ENCODE measurements at regions not wholly inside any gene's neighbourhood (a gene's known extent, or its start where the extent isn't known, plus 50 kb on each side); places are given as distances from the start of the nearest gene placed in this dataset.

GRCh38 chr2:9739531-9739964 lies 103.7 kb upstream of the TAF1B start:
- intact Hi-C loops (cut with DNase I): no loop called here
- ATAC-seq: peak; percentile 86 to 94

GRCh38 chr2:9740382-9741073 lies 102.7 kb upstream of the TAF1B start:
- no peak for ATAC-seq
- Histone ChIP-seq H3K27ac (ENCODE audit: low read length) (no peak overlapping the region), H3K4me3 (ENCODE audit: low read length) (no peak overlapping the region), H3K9me3 (ENCODE audit: control insufficient read depth, low read length) (no peaks in the 10 kb centered on the region), H3K27me3 (ENCODE audit: control insufficient read depth, insufficient read depth) (no peaks in the 10 kb centered on the region), H3K4me1 (ENCODE audit: control insufficient read depth, insufficient read depth, low read length) (peaks cover 5% of the 10 kb centered on the region)
- no peak for DNase-seq
- intact Hi-C loops (cut with DNase I): no loop called here
- WGBS: 75% methylated on average over 6 of the region's 6 CpGs

More at GRCh38 chr2:9739531-9739964, 103.7 kb upstream of the TAF1B start:
- Histone ChIP-seq H3K4me3 (ENCODE audit: low read length) (peak overlapping the region; percentile 7), H3K27me3 (ENCODE audit: control insufficient read depth, insufficient read depth) (no peaks in the 10 kb centered on the region), H3K4me1 (ENCODE audit: control insufficient read depth, insufficient read depth, low read length) (peaks cover 5% of the 10 kb centered on the region), H3K9me3 (ENCODE audit: control insufficient read depth, low read length) (no peaks in the 10 kb centered on the region), H3K27ac (ENCODE audit: low read length) (peak overlapping the region; percentile 79)
- peak; percentile 89 to 95 (median 93) for DNase-seq
- WGBS: 36% methylated on average over 23 of the region's 23 CpGs

GRCh38 chr2:9741110-9741509 lies 102.2 kb upstream of the TAF1B start:
- intact Hi-C loops (cut with DNase I): no loop called here
- DNase-seq (no peak), ATAC-seq (no peak)
- Histone ChIP-seq H3K9me3 (ENCODE audit: control insufficient read depth, low read length) (no peaks in the 10 kb centered on the region), H3K27me3 (ENCODE audit: control insufficient read depth, insufficient read depth) (no peaks in the 10 kb centered on the region), H3K27ac (ENCODE audit: low read length) (no peak overlapping the region), H3K4me1 (ENCODE audit: control insufficient read depth, insufficient read depth, low read length) (peaks cover 5% of the 10 kb centered on the region), H3K4me3 (ENCODE audit: low read length) (no peak overlapping the region)
- 83% methylated on average over 6 of the region's 6 CpGs for WGBS

- no peak overlapping the region for H3K27ac ChIP-seq (ENCODE audit: low read length)
- H3K4me3 ChIP-seq (ENCODE audit: low read length): no peak overlapping the region
- peaks cover 5% of the 10 kb centered on the region for H3K4me1 ChIP-seq (ENCODE audit: control insufficient read depth, insufficient read depth, low read length)
- intact Hi-C loops (cut with DNase I): no loop called here
- no peaks in the 10 kb centered on the region for H3K9me3 ChIP-seq (ENCODE audit: control insufficient read depth, low read length)
- WGBS: 71% methylated on average over 5 of the region's 5 CpGs
- ATAC-seq: no peak
- H3K27me3 ChIP-seq (ENCODE audit: control insufficient read depth, insufficient read depth): no peaks in the 10 kb centered on the region
- no peak for DNase-seq
These were observed 100.7 kb upstream of the TAF1B start for GRCh38 chr2:9742601-9743000.

- intact Hi-C loops (cut with DNase I): no loop called here
- no peaks in the 10 kb centered on the region for H3K27me3 ChIP-seq (ENCODE audit: control insufficient read depth, insufficient read depth)
- no peak overlapping the region for H3K27ac ChIP-seq (ENCODE audit: low read length)
- DNase-seq (no peak), ATAC-seq (no peak)
- H3K9me3 ChIP-seq (ENCODE audit: control insufficient read depth, low read length): no peaks in the 10 kb centered on the region
- WGBS: 64% methylated on average over 12 of the region's 12 CpGs
- H3K4me3 ChIP-seq (ENCODE audit: low read length): no peak overlapping the region
- no peaks in the 10 kb centered on the region for H3K4me1 ChIP-seq (ENCODE audit: control insufficient read depth, insufficient read depth, low read length)
These were observed 98.8 kb upstream of the TAF1B start for GRCh38 chr2:9744256-9745004.

GRCh38 chr2:9745153-9745899 lies 97.9 kb upstream of the TAF1B start:
- 46% methylated on average over 3 of the region's 3 CpGs for WGBS
- DNase-seq (no peak), ATAC-seq (no peak)
- no peak overlapping the region for H3K27ac ChIP-seq (ENCODE audit: low read length)
- no peaks in the 10 kb centered on the region for H3K9me3 ChIP-seq (ENCODE audit: control insufficient read depth, low read length)
- no peaks in the 10 kb centered on the region for H3K4me1 ChIP-seq (ENCODE audit: control insufficient read depth, insufficient read depth, low read length)
- intact Hi-C loops (cut with DNase I): no loop called here
- no peaks in the 10 kb centered on the region for H3K27me3 ChIP-seq (ENCODE audit: control insufficient read depth, insufficient read depth)
- no peak overlapping the region for H3K4me3 ChIP-seq (ENCODE audit: low read length)

- no peak overlapping the region for H3K27ac ChIP-seq (ENCODE audit: low read length)
- 92% methylated on average over 4 of the region's 4 CpGs for WGBS
- H3K4me3 ChIP-seq (ENCODE audit: low read length): no peak overlapping the region
These were observed 95.9 kb upstream of the TAF1B start for GRCh38 chr2:9747396-9747795.

GRCh38 chr2:9748577-9748976 lies 94.7 kb upstream of the TAF1B start:
- no peak overlapping the region for H3K27ac ChIP-seq (ENCODE audit: low read length)
- WGBS: 82% methylated on average over 6 of the region's 6 CpGs

More at GRCh38 chr2:9747396-9747795, 95.9 kb upstream of the TAF1B start:
- DNase-seq (no peak), ATAC-seq (no peak)
- H3K27me3 ChIP-seq (ENCODE audit: control insufficient read depth, insufficient read depth): no peaks in the 10 kb centered on the region
- intact Hi-C loops (cut with DNase I): no loop called here
- no peaks in the 10 kb centered on the region for H3K9me3 ChIP-seq (ENCODE audit: control insufficient read depth, low read length)
- no peaks in the 10 kb centered on the region for H3K4me1 ChIP-seq (ENCODE audit: control insufficient read depth, insufficient read depth, low read length)

GRCh38 chr2:9749546-9750223 lies 93.6 kb upstream of the TAF1B start:
- no peak overlapping the region for H3K27ac ChIP-seq (ENCODE audit: low read length)
- intact Hi-C loops (cut with DNase I): no loop called here
- WGBS: 86% methylated on average over 9 of the region's 9 CpGs

More at GRCh38 chr2:9748577-9748976, 94.7 kb upstream of the TAF1B start:
- intact Hi-C loops (cut with DNase I): no loop called here
- Histone ChIP-seq H3K4me1 (ENCODE audit: control insufficient read depth, insufficient read depth, low read length) (no peaks in the 10 kb centered on the region), H3K9me3 (ENCODE audit: control insufficient read depth, low read length) (no peaks in the 10 kb centered on the region), H3K27me3 (ENCODE audit: control insufficient read depth, insufficient read depth) (no peaks in the 10 kb centered on the region), H3K4me3 (ENCODE audit: low read length) (no peak overlapping the region)
- ATAC-seq (no peak), DNase-seq (no peak)

GRCh38 chr2:9750224-9751215 lies 92.8 kb upstream of the TAF1B start:
- Histone ChIP-seq H3K27me3 (ENCODE audit: control insufficient read depth, insufficient read depth) (no peaks in the 10 kb centered on the region), H3K9me3 (ENCODE audit: control insufficient read depth, low read length) (no peaks in the 10 kb centered on the region), H3K27ac (ENCODE audit: low read length) (no peak overlapping the region), H3K4me3 (ENCODE audit: low read length) (no peak overlapping the region), H3K4me1 (ENCODE audit: control insufficient read depth, insufficient read depth, low read length) (no peaks in the 10 kb centered on the region)
- ATAC-seq (no peak), DNase-seq (no peak)
- WGBS: 73% methylated on average over 9 of the region's 9 CpGs
- intact Hi-C loops (cut with DNase I): no loop called here

More at GRCh38 chr2:9749546-9750223, 93.6 kb upstream of the TAF1B start:
- no peak overlapping the region for H3K4me3 ChIP-seq (ENCODE audit: low read length)
- no peaks in the 10 kb centered on the region for H3K4me1 ChIP-seq (ENCODE audit: control insufficient read depth, insufficient read depth, low read length)
- H3K9me3 ChIP-seq (ENCODE audit: control insufficient read depth, low read length): no peaks in the 10 kb centered on the region
- DNase-seq (no peak), ATAC-seq (no peak)
- H3K27me3 ChIP-seq (ENCODE audit: control insufficient read depth, insufficient read depth): no peaks in the 10 kb centered on the region
